ENCODE measurements at regions not wholly inside any gene's neighbourhood (a gene's known extent, or its start where the extent isn't known, plus 50 kb on each side); places are given as distances from the start of the nearest gene placed in this dataset.

DNA sequence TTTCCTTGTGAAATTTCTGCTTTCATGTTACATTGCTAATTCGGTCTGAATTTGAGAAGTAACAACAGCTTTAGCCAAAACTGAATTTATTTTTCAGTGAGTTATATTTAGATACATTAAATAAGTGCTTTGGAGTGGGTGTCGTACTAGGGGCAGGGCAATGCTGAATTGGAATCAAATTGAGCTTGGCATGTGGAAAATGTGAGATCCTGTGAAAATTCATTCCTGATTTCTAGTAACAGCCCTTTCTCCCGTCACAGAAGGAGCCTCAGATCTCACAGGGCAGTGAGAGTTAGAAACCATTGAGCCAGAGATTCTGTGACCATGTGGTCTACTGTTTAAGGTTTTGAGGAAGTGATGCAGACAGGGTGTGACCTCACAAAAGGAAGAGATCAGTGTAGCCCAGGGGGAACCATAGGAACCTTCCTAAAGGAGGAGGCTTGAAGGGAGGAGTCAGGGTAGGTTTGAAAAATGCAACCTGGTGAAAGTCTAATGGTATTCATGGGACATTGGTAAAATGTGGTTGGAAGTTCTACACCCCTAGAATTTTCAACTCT lies 1136.8 kb downstream of the AACS start:
- TF ChIP-seq, protein P1, sequence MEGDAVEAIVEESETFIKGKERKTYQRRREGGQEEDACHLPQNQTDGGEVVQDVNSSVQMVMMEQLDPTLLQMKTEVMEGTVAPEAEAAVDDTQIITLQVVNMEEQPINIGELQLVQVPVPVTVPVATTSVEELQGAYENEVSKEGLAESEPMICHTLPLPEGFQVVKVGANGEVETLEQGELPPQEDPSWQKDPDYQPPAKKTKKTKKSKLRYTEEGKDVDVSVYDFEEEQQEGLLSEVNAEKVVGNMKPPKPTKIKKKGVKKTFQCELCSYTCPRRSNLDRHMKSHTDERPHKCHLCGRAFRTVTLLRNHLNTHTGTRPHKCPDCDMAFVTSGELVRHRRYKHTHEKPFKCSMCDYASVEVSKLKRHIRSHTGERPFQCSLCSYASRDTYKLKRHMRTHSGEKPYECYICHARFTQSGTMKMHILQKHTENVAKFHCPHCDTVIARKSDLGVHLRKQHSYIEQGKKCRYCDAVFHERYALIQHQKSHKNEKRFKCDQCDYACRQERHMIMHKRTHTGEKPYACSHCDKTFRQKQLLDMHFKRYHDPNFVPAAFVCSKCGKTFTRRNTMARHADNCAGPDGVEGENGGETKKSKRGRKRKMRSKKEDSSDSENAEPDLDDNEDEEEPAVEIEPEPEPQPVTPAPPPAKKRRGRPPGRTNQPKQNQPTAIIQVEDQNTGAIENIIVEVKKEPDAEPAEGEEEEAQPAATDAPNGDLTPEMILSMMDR (IDR thresholded peaks at IDR 0.05), result no peak
- no peak for TF ChIP-seq EZH2 (IDR thresholded peaks at IDR 0.05; ENCODE audit: borderline replicate concordance, insufficient read depth, low read depth, low read length, poor library complexity, severe bottlenecking)

Measured in B cell (primary cell).